ENCODE measurements at regions not wholly inside any gene's neighbourhood (a gene's known extent, or its start where the extent isn't known, plus 50 kb on each side); places are given as distances from the start of the nearest gene placed in this dataset.

GRCh38 chr9:80547613-80548012 is 975.8 kb downstream of the TLE4 start:
- TF ChIP-seq CTCF (IDR thresholded peaks at IDR 0.05 in 4 of 5, conservative IDR thresholded peaks at IDR 0.05 in 1 of 5) (no peak), POLR2A (IDR thresholded peaks at IDR 0.05) (no peak)
